ENCODE measurements at regions not wholly inside any gene's neighbourhood (a gene's known extent, or its start where the extent isn't known, plus 50 kb on each side); places are given as distances from the start of the nearest gene placed in this dataset.

DNA sequence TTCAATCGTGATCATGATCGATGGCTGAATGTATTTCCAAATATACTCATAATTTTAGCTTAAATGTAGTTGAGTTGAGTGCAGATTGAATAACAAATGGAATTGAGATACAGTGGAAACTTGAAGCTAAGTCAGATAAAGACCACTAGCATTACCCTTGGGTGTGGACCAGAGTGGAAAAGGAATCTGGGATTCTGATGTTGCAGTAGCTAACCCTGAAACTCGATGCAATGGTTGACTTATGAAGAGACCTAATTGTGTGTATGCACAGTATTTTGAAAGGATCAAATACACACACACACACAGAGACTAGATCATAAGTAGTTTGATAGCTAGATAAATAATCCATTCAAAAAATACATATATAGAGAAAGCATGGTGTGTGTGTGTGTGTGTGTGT is 135.8 kb downstream of the RXFP2 start:
- TF ChIP-seq, protein P1, sequence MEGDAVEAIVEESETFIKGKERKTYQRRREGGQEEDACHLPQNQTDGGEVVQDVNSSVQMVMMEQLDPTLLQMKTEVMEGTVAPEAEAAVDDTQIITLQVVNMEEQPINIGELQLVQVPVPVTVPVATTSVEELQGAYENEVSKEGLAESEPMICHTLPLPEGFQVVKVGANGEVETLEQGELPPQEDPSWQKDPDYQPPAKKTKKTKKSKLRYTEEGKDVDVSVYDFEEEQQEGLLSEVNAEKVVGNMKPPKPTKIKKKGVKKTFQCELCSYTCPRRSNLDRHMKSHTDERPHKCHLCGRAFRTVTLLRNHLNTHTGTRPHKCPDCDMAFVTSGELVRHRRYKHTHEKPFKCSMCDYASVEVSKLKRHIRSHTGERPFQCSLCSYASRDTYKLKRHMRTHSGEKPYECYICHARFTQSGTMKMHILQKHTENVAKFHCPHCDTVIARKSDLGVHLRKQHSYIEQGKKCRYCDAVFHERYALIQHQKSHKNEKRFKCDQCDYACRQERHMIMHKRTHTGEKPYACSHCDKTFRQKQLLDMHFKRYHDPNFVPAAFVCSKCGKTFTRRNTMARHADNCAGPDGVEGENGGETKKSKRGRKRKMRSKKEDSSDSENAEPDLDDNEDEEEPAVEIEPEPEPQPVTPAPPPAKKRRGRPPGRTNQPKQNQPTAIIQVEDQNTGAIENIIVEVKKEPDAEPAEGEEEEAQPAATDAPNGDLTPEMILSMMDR (IDR thresholded peaks at IDR 0.05) = no peak
- TF ChIP-seq POLR2A (IDR thresholded peaks at IDR 0.05) = no peak
